ENCODE measurements at regions not wholly inside any gene's neighbourhood (a gene's known extent, or its start where the extent isn't known, plus 50 kb on each side); places are given as distances from the start of the nearest gene placed in this dataset.

GRCh38 chr4:127131527-127131926 lies 501.2 kb upstream of the INTU start:
- DNase-seq (ENCODE audit: low read depth, low spot score): no peak
- TF ChIP-seq CTCF (conservative IDR thresholded peaks at IDR 0.05): no peak
- Mint-ChIP-seq H3K4me1 (peaks cover 9% of the 10 kb centered on the region), H3K36me3 (ENCODE audit: low read depth) (no peaks in the 10 kb centered on the region), H3K9me3 (peaks cover 2% of the 10 kb centered on the region), H3K27me3 (ENCODE audit: low read depth) (no peaks in the 10 kb centered on the region), H3K4me3 (no peak overlapping the region), H3K27ac (ENCODE audit: unreplicated experiment) (no peak overlapping the region)

GRCh38 chr4:127134490-127134889 lies 498.3 kb upstream of the INTU start:
- Mint-ChIP-seq H3K4me1 (peaks cover 9% of the 10 kb centered on the region), H3K9me3 (peaks cover under 1% of the 10 kb centered on the region), H3K36me3 (ENCODE audit: low read depth) (no peaks in the 10 kb centered on the region), H3K27me3 (ENCODE audit: low read depth) (no peaks in the 10 kb centered on the region), H3K4me3 (no peak overlapping the region), H3K27ac (ENCODE audit: unreplicated experiment) (no peak overlapping the region)
- TF ChIP-seq CTCF (conservative IDR thresholded peaks at IDR 0.05): no peak
- no peak for DNase-seq (ENCODE audit: low read depth, low spot score)

GRCh38 chr4:127138586-127138985 lies 494.2 kb upstream of the INTU start:
- Mint-ChIP-seq H3K9me3 (no peaks in the 10 kb centered on the region), H3K4me3 (no peak overlapping the region), H3K4me1 (no peaks in the 10 kb centered on the region), H3K36me3 (ENCODE audit: low read depth) (no peaks in the 10 kb centered on the region), H3K27me3 (ENCODE audit: low read depth) (no peaks in the 10 kb centered on the region), H3K27ac (ENCODE audit: unreplicated experiment) (no peak overlapping the region)
- DNase-seq (ENCODE audit: low read depth, low spot score): no peak
- TF ChIP-seq CTCF (conservative IDR thresholded peaks at IDR 0.05): no peak

- DNase-seq (ENCODE audit: low read depth, low spot score): no peak
- Mint-ChIP-seq H3K4me1 (no peaks in the 10 kb centered on the region), H3K36me3 (ENCODE audit: low read depth) (no peaks in the 10 kb centered on the region), H3K27me3 (ENCODE audit: low read depth) (no peaks in the 10 kb centered on the region), H3K4me3 (no peak overlapping the region), H3K27ac (ENCODE audit: unreplicated experiment) (no peak overlapping the region), H3K9me3 (no peaks in the 10 kb centered on the region)
- TF ChIP-seq CTCF (conservative IDR thresholded peaks at IDR 0.05): no peak
Observed at GRCh38 chr4:127139788-127140286, 492.9 kb upstream of the INTU start.

GRCh38 chr4:127140306-127140705 lies 492.5 kb upstream of the INTU start:
- Mint-ChIP-seq H3K4me1 (no peaks in the 10 kb centered on the region), H3K4me3 (no peak overlapping the region), H3K9me3 (no peaks in the 10 kb centered on the region), H3K36me3 (ENCODE audit: low read depth) (no peaks in the 10 kb centered on the region), H3K27me3 (ENCODE audit: low read depth) (no peaks in the 10 kb centered on the region), H3K27ac (ENCODE audit: unreplicated experiment) (no peak overlapping the region)
- TF ChIP-seq CTCF (conservative IDR thresholded peaks at IDR 0.05): no peak
- DNase-seq (ENCODE audit: low read depth, low spot score): no peak

GRCh38 chr4:127141856-127142255 lies 490.9 kb upstream of the INTU start:
- Mint-ChIP-seq H3K27ac (ENCODE audit: unreplicated experiment) (no peak overlapping the region), H3K36me3 (ENCODE audit: low read depth) (no peaks in the 10 kb centered on the region), H3K4me3 (no peak overlapping the region), H3K4me1 (no peaks in the 10 kb centered on the region), H3K9me3 (no peaks in the 10 kb centered on the region), H3K27me3 (ENCODE audit: low read depth) (no peaks in the 10 kb centered on the region)
- DNase-seq (ENCODE audit: low read depth, low spot score): no peak
- no peak for TF ChIP-seq CTCF (conservative IDR thresholded peaks at IDR 0.05)

All from neural crest cell (in vitro differentiated cells).